ENCODE measurements at regions not wholly inside any gene's neighbourhood (a gene's known extent, or its start where the extent isn't known, plus 50 kb on each side); places are given as distances from the start of the nearest gene placed in this dataset.

GRCh38 chr13:76148374-76148773, 512.2 kb downstream of the LMO7 start:
- Mint-ChIP-seq H3K4me3 (no peak overlapping the region), H3K27me3 (no peaks in the 10 kb centered on the region), H3K4me1 (no peaks in the 10 kb centered on the region), H3K9me3 (no peaks in the 10 kb centered on the region), H3K27ac (no peak overlapping the region), H3K36me3 (ENCODE audit: low read depth) (no peaks in the 10 kb centered on the region)
- no peak for ATAC-seq (replicated peaks)

GRCh38 chr13:76132532-76132931, 496.4 kb downstream of the LMO7 start:
- ATAC-seq (replicated peaks): no peak
- no peak overlapping the region for H3K27ac Mint-ChIP-seq
- no peaks in the 10 kb centered on the region for H3K9me3 Mint-ChIP-seq
- H3K4me3 Mint-ChIP-seq: no peak overlapping the region
- no peaks in the 10 kb centered on the region for H3K27me3 Mint-ChIP-seq
- no peaks in the 10 kb centered on the region for H3K4me1 Mint-ChIP-seq
- no peaks in the 10 kb centered on the region for H3K36me3 Mint-ChIP-seq (ENCODE audit: low read depth)

- Mint-ChIP-seq H3K36me3 (ENCODE audit: low read depth) (no peaks in the 10 kb centered on the region), H3K27ac (no peak overlapping the region), H3K9me3 (no peaks in the 10 kb centered on the region), H3K4me3 (no peak overlapping the region), H3K4me1 (no peaks in the 10 kb centered on the region), H3K27me3 (no peaks in the 10 kb centered on the region)
- no peak for ATAC-seq (replicated peaks)
Observed at GRCh38 chr13:76131551-76131950, 495.4 kb downstream of the LMO7 start.

DNA sequence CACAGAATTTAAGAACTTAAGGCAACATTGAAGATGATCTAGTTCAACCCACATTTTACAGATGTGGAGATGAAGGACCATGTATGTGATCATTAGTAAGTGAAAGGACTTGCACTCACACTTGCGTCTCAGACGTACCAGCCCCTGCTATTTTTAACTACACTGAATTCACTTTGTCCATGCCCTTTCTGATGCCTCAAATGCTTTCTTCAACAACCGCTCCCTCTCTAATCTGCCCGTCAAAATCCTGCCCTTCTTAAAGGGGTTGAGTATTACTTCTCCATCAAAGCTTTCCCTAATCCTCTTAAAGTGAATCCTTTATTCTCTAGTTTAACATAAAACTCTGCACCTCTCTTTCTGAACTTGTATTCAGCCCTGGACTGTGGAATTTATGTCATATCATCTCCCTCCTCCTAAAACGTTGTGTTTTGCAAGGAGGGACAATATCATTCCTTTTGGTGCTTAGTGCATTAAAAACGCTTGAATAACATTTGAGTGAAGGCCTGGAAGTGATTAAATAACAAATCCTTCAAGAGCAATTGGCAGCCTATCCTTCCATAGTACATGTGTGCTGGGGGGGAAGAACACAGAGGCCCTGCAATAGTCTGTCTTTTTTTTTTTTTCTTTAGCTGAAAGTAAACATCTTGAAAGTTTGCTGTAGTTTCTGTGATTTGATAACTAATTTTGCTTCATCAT, 493.3 kb downstream of the LMO7 start:
- no peak overlapping the region for H3K4me3 Mint-ChIP-seq
- no peak for ATAC-seq (replicated peaks)
- no peaks in the 10 kb centered on the region for H3K27me3 Mint-ChIP-seq
- H3K9me3 Mint-ChIP-seq: peaks cover 3% of the 10 kb centered on the region
- no peaks in the 10 kb centered on the region for H3K4me1 Mint-ChIP-seq
- no peak overlapping the region for H3K27ac Mint-ChIP-seq
- H3K36me3 Mint-ChIP-seq (ENCODE audit: low read depth): no peaks in the 10 kb centered on the region

- H3K9me3 Mint-ChIP-seq: peaks cover 10% of the 10 kb centered on the region
- no peaks in the 10 kb centered on the region for H3K36me3 Mint-ChIP-seq (ENCODE audit: low read depth)
- H3K4me3 Mint-ChIP-seq: no peak overlapping the region
- no peaks in the 10 kb centered on the region for H3K27me3 Mint-ChIP-seq
- no peak for ATAC-seq (replicated peaks)
- no peaks in the 10 kb centered on the region for H3K4me1 Mint-ChIP-seq
- H3K27ac Mint-ChIP-seq: no peak overlapping the region
Observed at GRCh38 chr13:76127922-76128321, 491.8 kb downstream of the LMO7 start.

- Mint-ChIP-seq H3K27me3 (no peaks in the 10 kb centered on the region), H3K4me1 (no peaks in the 10 kb centered on the region), H3K27ac (no peak overlapping the region), H3K4me3 (no peak overlapping the region), H3K36me3 (ENCODE audit: low read depth) (no peaks in the 10 kb centered on the region), H3K9me3 (peaks cover 18% of the 10 kb centered on the region)
- ATAC-seq (replicated peaks): no peak
Observed at GRCh38 chr13:76123548-76123947, 487.4 kb downstream of the LMO7 start.

DNA sequence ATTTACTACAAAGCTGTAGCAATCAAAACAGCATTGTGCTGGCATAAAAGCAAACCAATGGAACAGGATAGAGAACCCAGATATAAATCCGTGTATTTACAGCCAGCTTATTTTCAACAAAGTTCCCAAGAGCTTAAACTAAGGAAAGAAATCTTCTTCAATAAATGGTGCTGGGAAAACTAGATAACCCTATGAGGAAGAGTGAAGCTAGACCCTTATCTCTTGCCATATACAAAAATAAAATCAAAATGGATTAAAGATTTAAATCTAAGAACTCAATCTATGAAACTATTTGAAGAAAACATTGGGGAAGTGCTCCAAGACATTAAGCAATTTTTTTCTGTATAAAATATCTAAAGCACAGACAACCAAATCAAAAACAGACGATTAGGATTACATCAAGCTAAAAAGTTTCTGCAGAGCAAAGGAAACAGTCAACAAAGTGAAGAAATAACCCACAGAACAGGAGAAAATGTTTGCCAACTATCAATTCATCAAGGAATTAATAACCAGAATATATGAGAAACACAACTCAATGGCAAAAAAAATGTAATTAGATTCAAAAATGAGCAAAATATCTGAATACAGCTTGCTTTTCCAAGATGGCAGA, 480.7 kb downstream of the LMO7 start:
- Mint-ChIP-seq H3K36me3 (ENCODE audit: low read depth) (no peaks in the 10 kb centered on the region), H3K4me1 (no peaks in the 10 kb centered on the region), H3K4me3 (no peak overlapping the region), H3K27me3 (no peaks in the 10 kb centered on the region), H3K27ac (no peak overlapping the region), H3K9me3 (peaks cover 8% of the 10 kb centered on the region)
- ATAC-seq (replicated peaks): no peak

- ATAC-seq (replicated peaks): no peak
- no peak overlapping the region for H3K27ac Mint-ChIP-seq
- H3K4me1 Mint-ChIP-seq: no peaks in the 10 kb centered on the region
- peaks cover 5% of the 10 kb centered on the region for H3K9me3 Mint-ChIP-seq
- H3K36me3 Mint-ChIP-seq (ENCODE audit: low read depth): no peaks in the 10 kb centered on the region
- H3K27me3 Mint-ChIP-seq: no peaks in the 10 kb centered on the region
- H3K4me3 Mint-ChIP-seq: no peak overlapping the region
Observed at GRCh38 chr13:76106763-76107162, 470.6 kb downstream of the LMO7 start.

DNA sequence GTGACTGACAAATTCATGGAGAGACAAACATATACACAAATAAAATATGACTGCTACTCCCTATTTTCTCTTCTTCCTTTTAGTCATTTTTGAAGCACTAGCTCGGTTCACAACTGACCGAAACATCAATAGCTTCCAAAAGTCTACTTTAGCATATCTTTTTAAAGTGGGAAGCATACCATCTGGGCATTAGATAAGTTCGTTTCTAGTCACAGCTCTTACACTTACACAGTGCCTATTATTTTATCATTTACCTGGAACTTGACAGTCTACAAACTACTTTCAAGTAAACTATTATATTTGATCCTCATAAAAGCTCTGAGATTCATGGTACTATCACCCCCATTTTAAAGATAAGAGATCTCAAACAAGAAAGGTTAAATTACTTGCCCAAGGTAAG, 458.5 kb downstream of the LMO7 start:
- ATAC-seq (replicated peaks): no peak
- Mint-ChIP-seq H3K4me1 (no peaks in the 10 kb centered on the region), H3K36me3 (ENCODE audit: low read depth) (no peaks in the 10 kb centered on the region)

GRCh38 chr13:76091076-76091475, 454.9 kb downstream of the LMO7 start:
- no peaks in the 10 kb centered on the region for H3K4me1 Mint-ChIP-seq
- no peak for ATAC-seq (replicated peaks)
- H3K4me3 Mint-ChIP-seq: no peak overlapping the region

More for the DNA sequence above, 458.5 kb downstream of the LMO7 start:
- Mint-ChIP-seq H3K9me3 (peaks cover 5% of the 10 kb centered on the region), H3K27ac (no peak overlapping the region), H3K27me3 (peaks cover 5% of the 10 kb centered on the region), H3K4me3 (no peak overlapping the region)

GRCh38 chr13:76086729-76087128, 450.6 kb downstream of the LMO7 start:
- Mint-ChIP-seq H3K27me3 (no peaks in the 10 kb centered on the region), H3K36me3 (ENCODE audit: low read depth) (no peaks in the 10 kb centered on the region), H3K4me1 (no peaks in the 10 kb centered on the region), H3K9me3 (peaks cover 12% of the 10 kb centered on the region), H3K27ac (no peak overlapping the region), H3K4me3 (no peak overlapping the region)
- ATAC-seq (replicated peaks): no peak

More at GRCh38 chr13:76091076-76091475, 454.9 kb downstream of the LMO7 start:
- no peaks in the 10 kb centered on the region for H3K36me3 Mint-ChIP-seq (ENCODE audit: low read depth)
- peaks cover 17% of the 10 kb centered on the region for H3K9me3 Mint-ChIP-seq
- H3K27me3 Mint-ChIP-seq: peaks cover 5% of the 10 kb centered on the region
- no peak overlapping the region for H3K27ac Mint-ChIP-seq

DNA sequence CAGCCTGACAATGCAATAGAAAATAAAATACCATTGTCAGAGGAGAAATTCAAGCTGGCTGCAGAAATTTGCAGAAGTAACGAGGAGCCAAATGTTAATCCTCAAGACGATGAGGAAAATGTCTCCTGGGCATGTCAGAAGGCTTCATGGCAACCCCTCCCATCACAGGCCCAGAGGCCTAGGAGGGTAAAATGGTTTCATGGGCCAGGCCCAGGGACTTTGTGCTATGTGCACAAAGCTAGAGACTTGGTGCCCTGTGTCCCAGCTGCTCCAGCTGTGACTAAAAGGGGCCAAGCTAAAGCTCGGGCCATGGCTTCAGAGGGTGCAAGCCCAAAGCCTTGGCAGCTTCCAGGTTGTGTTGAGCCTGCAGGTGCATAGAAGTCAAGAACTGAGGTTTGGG, 431.7 kb downstream of the LMO7 start:
- Mint-ChIP-seq H3K27ac (no peak overlapping the region), H3K36me3 (ENCODE audit: low read depth) (no peaks in the 10 kb centered on the region), H3K4me3 (no peak overlapping the region), H3K4me1 (no peaks in the 10 kb centered on the region), H3K27me3 (no peaks in the 10 kb centered on the region), H3K9me3 (peaks cover 11% of the 10 kb centered on the region)
- no peak for ATAC-seq (replicated peaks)

DNA sequence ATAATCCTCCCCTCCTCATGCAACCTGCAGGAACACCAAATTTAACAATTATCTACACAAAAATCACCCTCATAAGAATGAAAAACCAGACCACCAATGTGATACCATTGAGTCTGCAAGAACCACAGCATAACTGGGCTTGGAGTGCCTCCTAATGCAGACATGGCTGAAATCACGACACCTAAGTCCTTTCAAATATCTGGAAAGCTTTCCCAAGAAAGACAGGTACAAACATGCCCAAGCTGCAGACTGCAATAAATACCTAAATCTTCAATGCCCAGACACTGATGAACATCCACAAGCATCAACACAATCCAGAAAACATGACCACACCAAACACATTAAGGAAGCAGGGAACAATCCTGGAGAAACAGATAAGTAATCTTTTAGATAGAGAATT, 417.1 kb downstream of the LMO7 start:
- Mint-ChIP-seq H3K27ac (no peak overlapping the region), H3K4me3 (no peak overlapping the region), H3K27me3 (peaks cover 4% of the 10 kb centered on the region), H3K9me3 (no peaks in the 10 kb centered on the region), H3K4me1 (no peaks in the 10 kb centered on the region), H3K36me3 (ENCODE audit: low read depth) (no peaks in the 10 kb centered on the region)
- no peak for ATAC-seq (replicated peaks)

DNA sequence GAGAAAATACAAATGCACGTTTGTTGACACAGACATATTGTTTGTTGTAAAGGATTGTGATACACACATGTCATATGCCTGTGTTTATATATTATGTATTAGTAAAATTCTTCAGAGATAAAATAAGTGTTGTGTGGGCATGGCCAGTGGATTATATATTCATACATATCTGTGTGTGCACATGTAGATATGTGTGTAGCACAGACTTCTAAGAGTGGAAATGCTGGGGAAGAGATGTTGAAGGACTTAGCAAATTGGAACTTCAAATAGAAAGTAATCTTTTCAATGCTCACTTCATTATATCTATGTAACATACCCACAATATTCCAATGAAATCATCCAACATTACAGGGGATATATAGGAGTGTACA, 413.2 kb downstream of the LMO7 start:
- Mint-ChIP-seq H3K4me1 (no peaks in the 10 kb centered on the region), H3K9me3 (no peaks in the 10 kb centered on the region), H3K36me3 (ENCODE audit: low read depth) (no peaks in the 10 kb centered on the region), H3K4me3 (no peak overlapping the region), H3K27ac (no peak overlapping the region), H3K27me3 (peaks cover 4% of the 10 kb centered on the region)
- no peak for ATAC-seq (replicated peaks)

- H3K27me3 Mint-ChIP-seq: peaks cover 4% of the 10 kb centered on the region
- H3K36me3 Mint-ChIP-seq (ENCODE audit: low read depth): no peaks in the 10 kb centered on the region
- H3K27ac Mint-ChIP-seq: no peak overlapping the region
- no peak for ATAC-seq (replicated peaks)
- no peak overlapping the region for H3K4me3 Mint-ChIP-seq
- no peaks in the 10 kb centered on the region for H3K9me3 Mint-ChIP-seq
- H3K4me1 Mint-ChIP-seq: no peaks in the 10 kb centered on the region
Observed at GRCh38 chr13:76048675-76049375, 412.7 kb downstream of the LMO7 start.
